GM10266 (cell line): ENCODE measurements at regions not wholly inside any gene's neighbourhood (a gene's known extent, or its start where the extent isn't known, plus 50 kb on each side); places are given as distances from the start of the nearest gene placed in this dataset.

Experiments used
- DNase-seq: peaks from one replicate; pipeline ENCODE4 v3.0.0; 2012; ENCODE audit errors: extremely low spot score
- CTCF ChIP-seq: IDR thresholded peaks from 2 replicates; pipeline ENCODE4 v1.5.1; 2012; ENCODE audit warnings: mild to moderate bottlenecking, low read depth; ENCODE audit not compliant: control insufficient read depth, insufficient read depth; ENCODE audit errors: missing control alignments

- no peak for DNase-seq
- TF ChIP-seq CTCF = no peak
These were observed 1191.0 kb upstream of the TMEM132C start for GRCh38 chr12:127075981-127076380.

GRCh38 chr12:127077262-127078045, 1189.5 kb upstream of the TMEM132C start:
- no peak for DNase-seq
- TF ChIP-seq CTCF = no peak

GRCh38 chr12:127078577-127079350, 1188.2 kb upstream of the TMEM132C start:
- no peak for DNase-seq
- TF ChIP-seq CTCF = no peak

GRCh38 chr12:127079636-127080035, 1187.3 kb upstream of the TMEM132C start:
- no peak for TF ChIP-seq CTCF

GRCh38 chr12:127081058-127081457, 1185.9 kb upstream of the TMEM132C start:
- TF ChIP-seq CTCF = no peak

More at GRCh38 chr12:127079636-127080035, 1187.3 kb upstream of the TMEM132C start:
- no peak for DNase-seq

GRCh38 chr12:127083008-127083949, 1183.7 kb upstream of the TMEM132C start:
- DNase-seq = peak; percentile 39
- TF ChIP-seq CTCF = no peak

More at GRCh38 chr12:127081058-127081457, 1185.9 kb upstream of the TMEM132C start:
- DNase-seq = no peak
